Suprapubic skin (tissue), 4 donors: ENCODE measurements at regions not wholly inside any gene's neighbourhood (a gene's known extent, or its start where the extent isn't known, plus 50 kb on each side); places are given as distances from the start of the nearest gene placed in this dataset.

Source experiments
- DNase-seq, 2 donors: peaks; one replicate each; pipeline ENCODE4 v3.0.0-alpha.2; 2019; ENCODE audit warnings: low spot score in 2 of 2
- H3K27ac ChIP-seq: fragments of 200-600 bp; sonication (generic); one replicate; pipeline ENCODE4 v1.5.1; 2019
- H3K27me3 ChIP-seq: fragments of 200-600 bp; sonication (generic); one replicate; pipeline ENCODE4 v1.5.1; 2019
- H3K36me3 ChIP-seq: fragments of 200-600 bp; sonication (generic); one replicate; pipeline ENCODE4 v1.5.1; 2019
- H3K4me1 ChIP-seq: fragments of 200-600 bp; sonication (generic); one replicate; pipeline ENCODE4 v1.5.1; 2019
- H3K4me3 ChIP-seq: fragments of 200-600 bp; sonication (generic); one replicate; pipeline ENCODE4 v1.5.1; 2019; ENCODE audit warnings: mild to moderate bottlenecking
- H3K9me3 ChIP-seq: fragments of 200-600 bp; sonication (generic); one replicate; pipeline ENCODE4 v1.5.1; 2019
- EP300 ChIP-seq: sonication (generic); formaldehyde crosslinking; IDR thresholded peaks from one replicate; pipeline ENCODE4 v1.6.1; 2017; ENCODE audit warnings: antibody characterized with exemption
- POLR2A ChIP-seq, 2 donors: fragments of 450-650 bp; IDR thresholded peaks; one replicate each; pipeline ENCODE4 v1.6.1; 2017; ENCODE audit warnings: antibody characterized with exemption in 2 of 2, mild to moderate bottlenecking in 2 of 2, moderate library complexity in 2 of 2
- POLR2AphosphoS5 ChIP-seq, 3 donors: sonication (generic); formaldehyde crosslinking; IDR thresholded peaks; one replicate each; pipeline ENCODE4 v1.6.1; 2017; ENCODE audit warnings: antibody characterized with exemption in 3 of 3
- WGBS: methylation state at CpG from one replicate; pipeline ENCODE4 v1.1.5; 2018; 5-methylcytosine and 5-hydroxymethylcytosine counted together
- TF ChIP-seq, protein P1 (sequence below), 2 donors: fragments of 200-600 bp in 1 of 2; fragments of 450-650 bp in 1 of 2; sonication (generic) in 1 of 2; IDR thresholded peaks; one replicate each; pipeline ENCODE4 v1.5.1; 2016 to 2019; ENCODE audit warnings: antibody characterized with exemption in 2 of 2, mild to moderate bottlenecking in 1 of 2, moderate library complexity in 1 of 2

- H3K4me1 ChIP-seq, result peaks cover 5% of the 10 kb centered on the region
- H3K27ac ChIP-seq, result no peak overlapping the region
- WGBS, result 46% methylated on average over 1 of the region's 1 CpG
- no peak for TF ChIP-seq POLR2A (IDR thresholded peaks at IDR 0.05)
- no peak for TF ChIP-seq POLR2AphosphoS5 (IDR thresholded peaks at IDR 0.05)
- TF ChIP-seq EP300, result no peak
- TF ChIP-seq, protein P1, sequence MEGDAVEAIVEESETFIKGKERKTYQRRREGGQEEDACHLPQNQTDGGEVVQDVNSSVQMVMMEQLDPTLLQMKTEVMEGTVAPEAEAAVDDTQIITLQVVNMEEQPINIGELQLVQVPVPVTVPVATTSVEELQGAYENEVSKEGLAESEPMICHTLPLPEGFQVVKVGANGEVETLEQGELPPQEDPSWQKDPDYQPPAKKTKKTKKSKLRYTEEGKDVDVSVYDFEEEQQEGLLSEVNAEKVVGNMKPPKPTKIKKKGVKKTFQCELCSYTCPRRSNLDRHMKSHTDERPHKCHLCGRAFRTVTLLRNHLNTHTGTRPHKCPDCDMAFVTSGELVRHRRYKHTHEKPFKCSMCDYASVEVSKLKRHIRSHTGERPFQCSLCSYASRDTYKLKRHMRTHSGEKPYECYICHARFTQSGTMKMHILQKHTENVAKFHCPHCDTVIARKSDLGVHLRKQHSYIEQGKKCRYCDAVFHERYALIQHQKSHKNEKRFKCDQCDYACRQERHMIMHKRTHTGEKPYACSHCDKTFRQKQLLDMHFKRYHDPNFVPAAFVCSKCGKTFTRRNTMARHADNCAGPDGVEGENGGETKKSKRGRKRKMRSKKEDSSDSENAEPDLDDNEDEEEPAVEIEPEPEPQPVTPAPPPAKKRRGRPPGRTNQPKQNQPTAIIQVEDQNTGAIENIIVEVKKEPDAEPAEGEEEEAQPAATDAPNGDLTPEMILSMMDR (IDR thresholded peaks at IDR 0.05), result no peak
- H3K36me3 ChIP-seq, result no peaks in the 10 kb centered on the region
- H3K27me3 ChIP-seq, result no peaks in the 10 kb centered on the region
- H3K4me3 ChIP-seq, result no peak overlapping the region
- no peak for DNase-seq
- H3K9me3 ChIP-seq, result peaks cover 1% of the 10 kb centered on the region
Observed at GRCh38 chr6:8545336-8545735, 110.0 kb upstream of the SLC35B3 start.

GRCh38 chr6:8543714-8544113 is 108.4 kb upstream of the SLC35B3 start:
- no peaks in the 10 kb centered on the region for H3K36me3 ChIP-seq
- 86% methylated on average over 4 of the region's 4 CpGs for WGBS
- H3K4me1 ChIP-seq, result peaks cover 5% of the 10 kb centered on the region
- H3K4me3 ChIP-seq, result no peak overlapping the region
- no peaks in the 10 kb centered on the region for H3K27me3 ChIP-seq
- H3K9me3 ChIP-seq, result peaks cover 4% of the 10 kb centered on the region
- DNase-seq, result no peak
- no peak overlapping the region for H3K27ac ChIP-seq
- TF ChIP-seq EP300, result no peak
- no peak for TF ChIP-seq POLR2A (IDR thresholded peaks at IDR 0.05)
- TF ChIP-seq POLR2AphosphoS5 (IDR thresholded peaks at IDR 0.05), result no peak
- TF ChIP-seq, protein P1 (IDR thresholded peaks at IDR 0.05), result no peak

GRCh38 chr6:8539453-8539852 is 104.1 kb upstream of the SLC35B3 start:
- no peak for DNase-seq
- no peaks in the 10 kb centered on the region for H3K27me3 ChIP-seq
- H3K36me3 ChIP-seq, result no peaks in the 10 kb centered on the region
- H3K27ac ChIP-seq, result no peak overlapping the region
- no peaks in the 10 kb centered on the region for H3K4me1 ChIP-seq
- H3K9me3 ChIP-seq, result peaks cover 4% of the 10 kb centered on the region
- TF ChIP-seq POLR2A (IDR thresholded peaks at IDR 0.05), result no peak
- TF ChIP-seq, protein P1 (IDR thresholded peaks at IDR 0.05), result no peak
- no peak for TF ChIP-seq POLR2AphosphoS5 (IDR thresholded peaks at IDR 0.05)
- TF ChIP-seq EP300, result no peak
- no peak overlapping the region for H3K4me3 ChIP-seq

DNA sequence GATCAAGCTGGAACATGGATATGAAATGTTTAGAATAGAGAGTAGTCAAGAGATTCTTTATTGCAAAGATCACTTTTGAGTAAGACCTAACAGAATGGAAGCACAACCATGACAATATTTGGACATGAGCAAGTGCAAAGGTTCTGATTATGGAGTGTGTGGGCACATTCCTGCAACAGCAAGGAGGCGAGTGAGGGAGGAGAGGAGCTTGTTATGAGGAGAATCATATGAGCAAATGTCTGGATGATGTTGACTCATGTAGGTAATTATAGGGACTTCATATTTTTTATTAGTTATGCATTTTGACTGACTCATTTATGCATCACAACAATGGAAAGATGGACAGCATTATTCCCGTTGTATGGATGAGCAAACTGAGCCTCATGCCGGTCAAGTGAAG is 100.8 kb upstream of the SLC35B3 start:
- H3K27me3 ChIP-seq, result no peaks in the 10 kb centered on the region
- 57% methylated on average over 3 of the region's 3 CpGs for WGBS
- H3K4me3 ChIP-seq, result no peak overlapping the region
- no peak for TF ChIP-seq EP300
- no peaks in the 10 kb centered on the region for H3K36me3 ChIP-seq
- no peaks in the 10 kb centered on the region for H3K4me1 ChIP-seq
- peaks cover 9% of the 10 kb centered on the region for H3K9me3 ChIP-seq
- no peak overlapping the region for H3K27ac ChIP-seq
- no peak for DNase-seq

DNA sequence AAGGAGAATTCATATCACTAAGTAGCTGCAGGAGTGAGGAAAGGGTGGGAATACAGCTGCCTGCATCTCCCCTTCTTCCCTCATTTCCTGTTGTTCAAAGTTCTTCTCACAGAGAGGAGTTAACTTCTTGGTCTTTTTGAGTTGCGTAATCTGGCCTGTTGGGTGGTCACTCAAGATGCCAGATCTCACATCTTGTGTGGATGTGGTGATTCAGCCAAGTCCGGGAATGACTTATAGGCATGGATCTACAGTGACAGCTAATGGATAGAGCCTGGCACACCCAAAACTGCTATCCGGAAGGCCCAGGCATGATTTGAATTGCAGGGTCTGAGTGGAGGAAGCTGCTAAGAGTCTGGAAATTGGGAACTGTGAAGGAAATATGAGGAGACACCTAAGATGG is 100.2 kb upstream of the SLC35B3 start:
- no peak for DNase-seq
- TF ChIP-seq POLR2AphosphoS5 (IDR thresholded peaks at IDR 0.05) (no peak), POLR2A (IDR thresholded peaks at IDR 0.05) (no peak), EP300 (no peak)
- TF ChIP-seq, protein P1 (IDR thresholded peaks at IDR 0.05), result no peak
- H3K4me1 ChIP-seq, result no peaks in the 10 kb centered on the region
- peaks cover 9% of the 10 kb centered on the region for H3K9me3 ChIP-seq
- no peaks in the 10 kb centered on the region for H3K36me3 ChIP-seq
- no peak overlapping the region for H3K27ac ChIP-seq
- WGBS, result 33% methylated on average over 3 of the region's 3 CpGs
- no peak overlapping the region for H3K4me3 ChIP-seq
- H3K27me3 ChIP-seq, result no peaks in the 10 kb centered on the region

GRCh38 chr6:8530785-8531435 is 95.6 kb upstream of the SLC35B3 start:
- H3K9me3 ChIP-seq, result peaks cover 5% of the 10 kb centered on the region
- TF ChIP-seq EP300 (no peak), POLR2AphosphoS5 (IDR thresholded peaks at IDR 0.05) (no peak), POLR2A (IDR thresholded peaks at IDR 0.05) (no peak)
- TF ChIP-seq, protein P1 (IDR thresholded peaks at IDR 0.05), result no peak
- H3K27me3 ChIP-seq, result no peaks in the 10 kb centered on the region
- H3K4me3 ChIP-seq, result no peak overlapping the region
- no peak for DNase-seq
- peaks cover 5% of the 10 kb centered on the region for H3K4me1 ChIP-seq
- H3K27ac ChIP-seq, result no peak overlapping the region
- WGBS, result 83% methylated on average over 12 of the region's 12 CpGs
- no peaks in the 10 kb centered on the region for H3K36me3 ChIP-seq
